NB4 (cell line): ENCODE measurements at regions not wholly inside any gene's neighbourhood (a gene's known extent, or its start where the extent isn't known, plus 50 kb on each side); places are given as distances from the start of the nearest gene placed in this dataset.

Experiments
- DNase-seq: peaks from one replicate; pipeline ENCODE4 v3.0.0; 2010; ENCODE audit warnings: low read depth
- H3K4me3 ChIP-seq: one replicate; pipeline ENCODE4 v1.5.1; 2011; ENCODE audit warnings: mild to moderate bottlenecking, low read depth, low read length, moderate library complexity
- MYC ChIP-seq: IDR thresholded peaks from 2 replicates; pipeline ENCODE4 v1.6.1; 2011; ENCODE audit warnings: low read depth, low read length
- POLR2A ChIP-seq: IDR thresholded peaks from 2 replicates; pipeline ENCODE4 v1.6.1; 2011; ENCODE audit warnings: mild to moderate bottlenecking; ENCODE audit not compliant: insufficient read length; ENCODE audit errors: extremely low read depth
- TF ChIP-seq, protein P1 (sequence below): IDR thresholded peaks from 2 replicates; pipeline ENCODE4 v1.6.1; 2011; ENCODE audit warnings: low read depth, low read length
- TF ChIP-seq, protein P2 (sequence below): IDR thresholded peaks from one replicate; pipeline ENCODE4 v1.5.1; 2012; ENCODE audit warnings: low read depth, low read length

DNA sequence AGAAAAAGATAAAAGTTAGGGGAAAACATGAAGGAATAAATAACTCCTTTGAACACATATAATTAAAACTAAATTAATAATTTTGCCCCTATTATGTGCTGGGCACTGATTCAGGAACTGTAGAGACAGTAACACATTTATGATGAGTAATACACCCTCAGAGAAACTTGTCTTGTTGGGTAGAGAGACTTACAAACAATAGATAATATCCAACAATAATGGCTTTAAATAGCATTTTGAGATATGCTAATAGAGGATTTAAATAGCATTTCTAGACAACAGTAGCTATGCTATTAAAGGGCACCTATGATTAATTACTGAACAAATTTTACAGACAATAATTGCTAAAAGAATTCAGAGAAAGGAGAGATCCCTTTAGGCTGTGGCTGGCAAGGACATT lies 455.5 kb downstream of the NUF2 start:
- no peak for DNase-seq
- TF ChIP-seq POLR2A (no peak), MYC (no peak)
- TF ChIP-seq, protein P1, sequence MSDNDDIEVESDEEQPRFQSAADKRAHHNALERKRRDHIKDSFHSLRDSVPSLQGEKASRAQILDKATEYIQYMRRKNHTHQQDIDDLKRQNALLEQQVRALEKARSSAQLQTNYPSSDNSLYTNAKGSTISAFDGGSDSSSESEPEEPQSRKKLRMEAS = no peak
- TF ChIP-seq, protein P2, sequence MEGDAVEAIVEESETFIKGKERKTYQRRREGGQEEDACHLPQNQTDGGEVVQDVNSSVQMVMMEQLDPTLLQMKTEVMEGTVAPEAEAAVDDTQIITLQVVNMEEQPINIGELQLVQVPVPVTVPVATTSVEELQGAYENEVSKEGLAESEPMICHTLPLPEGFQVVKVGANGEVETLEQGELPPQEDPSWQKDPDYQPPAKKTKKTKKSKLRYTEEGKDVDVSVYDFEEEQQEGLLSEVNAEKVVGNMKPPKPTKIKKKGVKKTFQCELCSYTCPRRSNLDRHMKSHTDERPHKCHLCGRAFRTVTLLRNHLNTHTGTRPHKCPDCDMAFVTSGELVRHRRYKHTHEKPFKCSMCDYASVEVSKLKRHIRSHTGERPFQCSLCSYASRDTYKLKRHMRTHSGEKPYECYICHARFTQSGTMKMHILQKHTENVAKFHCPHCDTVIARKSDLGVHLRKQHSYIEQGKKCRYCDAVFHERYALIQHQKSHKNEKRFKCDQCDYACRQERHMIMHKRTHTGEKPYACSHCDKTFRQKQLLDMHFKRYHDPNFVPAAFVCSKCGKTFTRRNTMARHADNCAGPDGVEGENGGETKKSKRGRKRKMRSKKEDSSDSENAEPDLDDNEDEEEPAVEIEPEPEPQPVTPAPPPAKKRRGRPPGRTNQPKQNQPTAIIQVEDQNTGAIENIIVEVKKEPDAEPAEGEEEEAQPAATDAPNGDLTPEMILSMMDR = no peak
- H3K4me3 ChIP-seq = no peak overlapping the region

DNA sequence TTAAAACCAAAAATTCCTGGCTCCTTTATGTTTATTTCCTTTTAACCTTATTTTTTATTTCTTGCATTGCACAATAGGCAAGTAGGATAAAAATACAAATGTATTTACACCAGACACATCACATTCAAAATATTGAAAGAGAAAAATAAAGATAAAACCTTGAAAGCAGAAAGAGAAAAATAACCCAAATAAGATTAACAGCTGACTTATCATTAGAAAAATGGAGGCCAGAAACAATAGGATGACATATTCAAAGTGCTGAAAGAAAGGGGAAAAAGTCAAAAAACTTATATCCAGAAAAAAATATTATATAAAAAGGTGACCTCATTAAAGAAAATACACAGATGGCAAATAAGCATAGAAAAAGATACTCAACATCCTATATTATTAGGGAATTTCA lies 459.4 kb downstream of the NUF2 start:
- H3K4me3 ChIP-seq = no peak overlapping the region
- TF ChIP-seq, protein P1 = no peak
- no peak for TF ChIP-seq POLR2A
- DNase-seq = no peak

DNA sequence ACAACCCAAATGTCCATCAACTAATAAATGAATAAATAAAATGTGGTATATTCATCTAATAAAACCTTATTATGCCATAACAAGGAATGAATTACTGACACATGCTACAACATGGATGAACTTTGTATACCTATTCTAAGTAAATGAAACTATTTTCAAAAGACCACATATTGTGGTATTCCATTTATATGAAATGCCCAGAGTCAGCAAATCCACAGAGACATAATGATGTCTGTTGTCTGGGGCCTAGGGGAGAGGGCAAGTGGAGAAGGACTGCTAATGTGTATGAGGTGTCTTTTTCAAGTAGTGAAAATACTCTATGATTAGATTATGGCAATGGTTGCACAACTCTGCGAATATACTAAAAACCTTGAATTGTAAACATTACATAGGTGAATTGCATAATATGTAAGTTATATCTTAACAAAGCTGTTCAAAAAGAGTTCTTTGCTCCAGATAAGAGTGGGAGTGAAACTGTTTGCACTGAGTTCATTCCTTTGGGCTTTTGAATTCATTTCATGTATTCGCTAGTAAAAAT lies 464.2 kb downstream of the NUF2 start:
- H3K4me3 ChIP-seq = no peak overlapping the region
- TF ChIP-seq, protein P1 = no peak
- TF ChIP-seq, protein P2 = no peak
- TF ChIP-seq POLR2A (no peak), MYC (no peak)
- no peak for DNase-seq

DNA sequence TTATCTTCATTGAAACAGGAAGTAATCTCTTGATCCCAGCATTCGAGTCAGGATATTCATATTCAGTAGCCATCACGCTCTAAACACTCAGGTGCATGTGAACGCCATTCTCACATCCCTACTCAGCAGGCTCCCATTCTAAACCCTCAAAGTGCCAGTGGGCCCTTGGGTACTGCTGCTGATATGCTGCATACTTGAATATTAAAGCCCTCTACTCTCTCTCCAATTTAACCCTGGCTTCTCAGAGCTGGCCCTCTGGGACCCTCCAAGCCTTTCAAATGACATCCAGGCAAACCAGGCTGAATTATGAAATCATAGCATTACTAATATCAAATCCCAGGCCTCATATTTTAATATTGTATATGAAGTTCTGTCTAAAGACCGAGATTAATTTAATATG lies 468.2 kb downstream of the NUF2 start:
- H3K4me3 ChIP-seq = no peak overlapping the region
- no peak for TF ChIP-seq POLR2A
- no peak for TF ChIP-seq MYC
- TF ChIP-seq, protein P1 = no peak
- TF ChIP-seq, protein P2 = no peak
- no peak for DNase-seq

DNA sequence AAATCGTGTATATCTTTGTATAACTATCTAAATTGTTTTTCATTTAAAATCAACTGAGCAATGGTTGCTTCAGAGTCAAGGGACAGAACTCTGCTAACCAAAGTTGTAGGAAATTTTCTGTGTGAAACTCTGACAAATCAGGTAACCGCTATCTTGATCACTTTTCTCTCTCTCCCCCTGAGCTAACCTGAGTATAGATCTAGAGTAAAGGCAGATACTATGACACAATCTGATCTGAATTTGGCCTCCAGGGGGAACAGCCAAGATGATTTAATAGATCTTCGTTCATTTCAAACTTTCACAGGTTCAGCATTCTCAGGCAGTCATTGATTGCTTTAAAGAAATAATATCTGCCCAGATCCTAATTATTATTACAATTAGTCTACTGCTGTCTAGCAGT lies 472.8 kb downstream of the NUF2 start:
- TF ChIP-seq, protein P2 = no peak
- TF ChIP-seq POLR2A = no peak
- TF ChIP-seq, protein P1 = no peak
- no peak for TF ChIP-seq MYC
- no peak overlapping the region for H3K4me3 ChIP-seq
- no peak for DNase-seq

DNA sequence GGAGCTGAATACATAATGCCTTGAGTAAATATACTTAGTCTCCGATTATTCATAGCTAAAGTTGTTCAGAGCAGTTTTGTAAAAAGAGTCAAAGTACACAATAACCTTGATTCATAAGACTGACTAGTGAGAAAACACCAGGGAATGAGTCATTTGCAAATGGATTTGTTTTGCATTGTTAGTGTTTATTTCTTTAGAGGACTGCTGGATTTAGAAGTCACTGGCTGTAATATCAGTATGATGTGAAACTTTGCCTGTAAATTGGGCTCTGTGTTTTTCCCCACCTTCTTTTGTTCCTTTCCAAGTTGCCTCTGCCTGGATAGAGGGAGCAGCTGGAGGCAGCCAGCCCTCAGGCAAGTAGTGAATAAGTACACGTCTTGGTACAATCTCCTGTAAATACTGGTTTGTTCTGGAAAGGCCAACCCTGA lies 474.7 kb downstream of the NUF2 start:
- no peak for TF ChIP-seq POLR2A
- no peak for TF ChIP-seq MYC
- TF ChIP-seq, protein P1 = no peak
- H3K4me3 ChIP-seq = no peak overlapping the region
- DNase-seq = no peak

DNA sequence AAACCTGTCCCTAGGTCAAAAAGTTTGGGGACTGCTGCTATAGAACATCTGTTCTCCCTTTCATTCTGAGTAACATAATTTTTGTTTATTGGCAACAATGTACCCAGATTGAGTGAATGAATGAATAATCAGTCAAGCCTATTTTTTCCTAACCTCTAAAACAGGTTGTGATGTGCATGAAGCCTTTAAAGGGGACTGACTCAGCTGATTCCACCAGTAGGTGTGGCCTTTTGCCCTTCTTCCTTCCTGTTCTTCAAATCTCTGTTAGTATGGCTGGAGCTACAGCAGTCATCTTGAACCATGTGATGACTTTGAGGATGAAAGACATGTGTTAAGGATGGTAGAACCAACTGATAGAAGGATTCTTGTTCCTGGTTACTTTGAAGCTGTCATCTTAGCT lies 476.1 kb downstream of the NUF2 start:
- DNase-seq = no peak
- no peak overlapping the region for H3K4me3 ChIP-seq
- no peak for TF ChIP-seq MYC
- TF ChIP-seq POLR2A = no peak
- TF ChIP-seq, protein P1 = no peak
- TF ChIP-seq, protein P2 = no peak
